HG03575 (cell line): ENCODE measurements at regions not wholly inside any gene's neighbourhood (a gene's known extent, or its start where the extent isn't known, plus 50 kb on each side); places are given as distances from the start of the nearest gene placed in this dataset.
A peak's percentile ranks its signal among the peaks of the same experiment; 100 is the strongest.

Experiments
- ATAC-seq: cut with Tn5 transposase; IDR thresholded peaks from one replicate; pipeline ENCODE4 v1.9.1; 2021; ENCODE audit not compliant: unreplicated experiment, insufficient number of reproducible peaks, low FRiP score; ENCODE audit errors: extremely low read depth

DNA sequence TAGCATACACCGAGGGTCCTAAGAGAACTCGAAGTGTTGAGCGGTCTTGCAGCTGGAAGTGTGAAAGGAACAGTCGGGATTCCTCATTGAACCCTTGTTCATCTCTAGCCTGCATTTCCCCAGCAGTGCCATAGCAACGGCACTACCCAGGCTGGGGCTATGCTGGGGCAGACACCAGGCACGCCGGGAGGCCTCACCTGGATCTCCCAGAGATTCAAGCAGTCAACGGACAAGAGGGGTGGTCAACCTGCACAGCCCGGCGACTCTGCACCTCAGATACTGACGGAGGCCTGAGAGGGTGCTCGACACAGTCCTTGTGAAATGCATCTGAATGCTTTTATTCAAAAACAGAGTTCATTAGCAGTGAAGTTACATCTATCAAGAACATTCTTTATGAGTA, 604.2 kb downstream of the GALR1 start:
- ATAC-seq: no peak

DNA sequence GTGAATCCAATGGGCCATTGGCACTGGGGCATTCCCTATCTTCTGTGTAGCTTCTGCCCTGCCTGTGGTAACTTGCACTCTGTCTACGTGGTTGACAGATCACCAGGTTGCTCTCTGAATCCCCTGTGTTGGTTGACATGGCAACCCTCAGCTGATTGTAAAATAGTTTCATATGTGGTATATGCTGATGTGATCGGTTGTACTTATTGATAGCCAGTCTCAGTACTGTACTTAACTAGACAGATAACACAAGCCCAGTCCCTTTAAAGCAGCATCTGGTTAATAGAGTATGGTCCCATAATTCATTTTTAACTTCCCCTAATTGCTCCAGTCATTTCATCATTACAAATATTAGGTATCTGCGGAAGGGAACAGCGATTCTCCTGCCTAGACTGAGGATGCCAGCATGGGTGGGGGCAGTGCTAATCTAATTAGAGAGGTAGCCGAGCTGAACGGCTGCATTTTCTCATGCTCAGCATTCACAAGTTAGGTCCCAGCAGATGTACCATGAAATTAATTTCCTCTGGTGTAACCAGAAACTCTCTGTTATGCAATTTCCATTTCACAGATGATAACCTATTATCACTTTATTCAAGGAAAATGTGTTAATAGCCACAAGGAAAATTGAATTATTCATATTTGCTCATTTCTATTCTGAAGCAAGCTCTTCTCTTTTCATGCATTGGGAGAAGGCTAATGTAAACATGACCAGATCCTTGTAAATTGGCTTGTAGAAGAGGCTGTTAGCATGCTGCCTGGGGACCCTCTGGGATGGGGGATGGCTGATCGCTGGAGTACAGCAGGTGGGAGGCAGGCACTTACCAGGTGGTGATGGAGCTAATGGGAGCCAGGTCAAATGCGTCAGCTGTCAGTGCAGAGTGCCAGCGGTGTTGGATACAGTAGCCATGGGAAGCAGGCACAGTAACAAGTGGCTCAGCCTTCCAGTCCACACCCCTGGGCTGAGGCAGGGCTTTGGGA, 608.3 kb downstream of the GALR1 start:
- ATAC-seq: no peak

DNA sequence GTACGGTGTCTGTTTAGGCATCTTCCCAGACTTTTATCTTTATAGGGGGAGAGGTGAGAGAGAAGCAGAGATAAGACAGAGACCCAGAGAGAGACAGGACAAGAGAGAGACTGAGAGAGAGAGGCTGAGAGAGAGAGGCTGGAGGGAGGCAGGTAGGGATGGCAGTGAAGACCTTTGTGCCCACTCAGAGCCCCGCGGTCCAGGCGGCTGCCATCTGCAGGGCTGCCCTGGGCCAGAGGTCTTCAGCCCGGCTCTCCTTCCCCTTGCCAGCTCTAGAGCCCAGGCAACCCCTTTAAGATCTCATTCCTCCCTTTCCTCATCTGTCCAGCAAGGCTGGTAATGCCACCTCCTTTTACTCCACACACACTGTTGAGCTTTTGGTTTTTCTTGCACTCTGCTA, 610.0 kb downstream of the GALR1 start:
- ATAC-seq: no peak

DNA sequence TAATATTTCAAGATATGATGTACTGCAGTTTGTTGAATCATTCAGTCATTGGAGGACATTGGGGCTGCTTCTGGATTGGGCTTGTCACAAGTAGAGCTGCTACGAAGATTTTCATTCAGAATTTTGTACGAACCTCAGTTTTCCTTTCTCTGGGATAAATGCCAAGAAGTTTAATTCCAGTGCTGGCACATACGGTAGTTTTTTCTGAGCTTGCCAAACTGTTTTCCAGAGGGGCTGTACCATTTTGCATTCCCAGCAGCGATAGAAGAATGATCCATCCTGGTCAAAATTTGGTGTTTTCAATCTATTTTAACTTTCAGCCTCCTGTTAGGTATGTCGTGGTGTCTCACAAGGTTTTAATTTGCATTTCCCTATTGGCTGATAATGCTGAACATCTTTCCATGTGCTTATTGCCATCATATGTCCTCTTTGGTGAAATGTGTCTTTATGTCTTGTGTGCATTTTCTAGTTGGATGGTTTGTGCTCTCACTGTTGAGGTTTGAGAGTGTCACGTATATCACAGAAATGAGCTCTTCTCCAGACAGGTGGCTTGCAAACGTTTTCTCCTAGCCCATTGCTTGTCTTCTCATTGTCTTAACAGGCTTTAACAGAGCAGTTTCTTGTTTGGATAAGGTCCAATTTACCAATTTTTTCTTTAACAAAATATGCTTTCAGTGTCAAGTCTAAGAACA, 612.6 kb downstream of the GALR1 start:
- ATAC-seq: no peak

DNA sequence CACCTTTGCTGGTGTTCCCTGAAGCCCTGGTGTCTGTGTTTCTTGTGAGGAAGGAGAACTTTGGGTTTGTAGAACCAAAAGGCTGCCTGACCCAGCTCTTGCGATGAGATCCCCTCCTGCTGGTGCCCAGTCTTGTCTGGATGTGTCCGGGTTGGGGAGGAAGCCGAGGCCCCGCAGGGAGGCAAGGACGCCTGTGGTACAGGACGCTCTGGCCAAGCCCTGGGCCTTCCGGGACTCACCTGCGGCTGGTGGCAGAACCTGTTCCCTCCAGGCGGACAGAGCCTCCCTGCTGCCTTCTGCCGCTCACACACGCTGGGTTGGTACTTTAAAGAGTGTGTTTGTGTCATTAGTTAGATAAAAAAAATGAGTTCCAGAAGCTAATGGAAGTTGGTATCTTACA, 616.2 kb downstream of the GALR1 start:
- no peak for ATAC-seq

DNA sequence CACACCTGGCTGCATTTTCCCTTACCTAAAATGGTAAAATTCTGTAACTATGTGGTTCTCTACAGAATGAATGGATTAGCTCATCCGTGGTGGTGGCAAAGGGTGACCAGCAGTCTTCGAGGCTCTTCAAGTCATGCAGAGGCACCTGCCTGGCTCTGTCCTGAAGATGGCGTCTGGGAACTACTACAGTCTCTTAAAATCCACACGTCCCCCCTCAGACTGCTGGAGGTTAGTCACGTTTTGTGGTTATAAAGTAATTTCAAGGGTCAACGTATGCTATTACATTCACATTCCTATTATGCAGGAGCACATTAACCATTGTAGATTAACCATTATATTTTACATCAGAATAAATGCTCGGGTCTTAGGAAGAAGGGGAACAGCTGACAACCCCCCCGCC, 616.7 kb downstream of the GALR1 start:
- ATAC-seq: no peak

DNA sequence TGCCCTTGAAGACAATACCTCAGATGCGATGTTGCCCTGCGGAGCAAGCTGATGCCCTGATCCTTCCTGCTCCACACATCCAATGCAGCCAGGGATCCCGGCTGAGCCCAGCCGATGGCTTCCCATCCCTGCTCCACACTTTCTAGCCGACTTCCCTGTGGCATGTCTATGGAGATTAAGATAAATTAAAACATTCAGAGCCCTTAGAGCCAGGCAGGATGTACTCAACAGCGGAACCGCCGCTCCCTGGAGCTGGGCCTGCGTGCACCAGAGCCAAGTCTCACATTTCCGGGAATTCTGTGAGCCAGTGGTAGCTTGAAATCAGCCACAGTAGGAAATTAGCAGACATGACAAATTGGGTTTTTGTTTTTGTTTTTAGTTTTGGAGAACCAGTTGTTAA, 620.6 kb downstream of the GALR1 start:
- no peak for ATAC-seq

DNA sequence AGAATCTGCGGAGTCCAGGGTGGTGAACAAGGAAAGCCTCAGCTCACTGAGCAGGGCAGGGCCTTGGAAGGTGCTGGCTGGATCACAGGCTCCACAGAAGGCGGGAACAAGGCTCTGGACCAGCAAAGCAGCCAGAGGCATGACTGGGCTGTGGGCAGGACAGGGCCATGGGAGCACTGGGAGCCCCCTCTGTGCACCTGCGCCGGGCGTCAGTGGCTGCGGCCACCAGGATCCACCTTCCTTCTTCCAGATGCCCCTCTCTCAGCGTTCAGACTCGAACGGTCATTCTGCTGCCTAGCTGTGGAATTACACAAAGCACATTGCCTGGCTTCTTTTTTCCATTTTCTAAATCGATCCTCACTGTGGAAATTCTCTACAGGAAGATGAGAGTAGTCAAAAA, 621.2 kb downstream of the GALR1 start:
- no peak for ATAC-seq

DNA sequence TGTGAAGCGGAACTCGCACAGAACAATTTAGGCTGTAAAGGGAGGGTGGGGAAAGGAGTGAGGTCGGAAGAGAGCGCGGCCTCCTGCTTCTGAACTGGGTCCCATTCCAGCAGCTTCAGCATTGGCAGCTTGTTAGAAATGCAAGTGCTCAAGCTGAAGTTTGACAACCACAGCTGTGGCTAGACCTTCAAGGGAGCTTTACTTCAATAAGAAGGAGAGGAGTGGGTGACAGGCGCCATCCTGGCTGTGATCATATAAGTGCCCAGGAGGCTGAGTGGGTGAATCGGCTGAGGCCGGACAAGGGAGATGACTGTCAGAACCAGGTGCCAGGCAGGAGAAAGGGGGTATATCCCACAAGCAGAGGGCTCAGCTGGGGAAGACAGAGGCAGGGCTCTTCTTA, 622.5 kb downstream of the GALR1 start:
- ATAC-seq: no peak

DNA sequence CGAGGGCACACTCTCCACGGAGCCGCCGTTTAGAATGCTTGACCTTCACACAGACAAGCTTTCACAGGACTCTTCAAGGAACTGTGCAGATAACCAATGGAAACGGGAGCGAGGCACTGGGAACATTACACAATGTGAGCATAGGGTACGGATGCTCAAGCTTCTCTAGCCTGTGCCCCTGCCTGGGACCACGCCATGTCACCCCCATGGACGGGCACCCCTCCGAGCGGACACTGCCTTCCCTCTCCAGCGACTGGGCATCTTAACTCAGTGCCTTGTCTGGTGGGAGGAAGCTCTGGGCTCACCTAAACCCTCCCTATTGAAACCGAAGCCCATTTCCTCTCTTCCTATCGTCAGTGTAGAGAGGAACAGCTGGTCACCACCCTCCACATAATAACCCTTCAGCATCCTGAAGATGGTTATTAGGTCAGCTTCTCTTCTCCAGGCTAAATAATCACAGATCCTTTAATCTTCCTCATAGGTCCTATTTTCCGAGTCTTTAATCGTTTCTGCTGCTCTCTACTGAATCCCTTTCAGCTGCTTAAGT, 626.7 kb downstream of the GALR1 start:
- ATAC-seq: no peak

DNA sequence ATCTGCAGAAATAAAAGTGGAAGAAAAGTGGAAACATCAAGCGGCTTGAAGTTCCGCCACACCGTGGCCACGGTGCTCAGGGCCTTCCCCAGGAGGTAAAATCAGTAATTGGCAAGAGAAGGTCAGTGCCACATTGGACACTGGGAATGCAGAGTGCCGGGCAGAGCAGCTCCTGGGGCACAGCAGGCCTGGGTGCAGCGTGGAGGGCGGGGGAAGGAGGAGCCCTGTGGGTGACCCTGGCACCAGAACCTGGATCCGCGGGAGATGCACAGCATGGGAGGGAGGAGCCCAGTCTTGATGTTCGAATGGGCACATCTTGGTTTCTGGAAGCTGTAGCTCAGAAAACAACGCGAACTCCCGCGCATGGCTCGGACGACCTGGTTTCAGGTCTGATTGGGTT, 630.2 kb downstream of the GALR1 start:
- ATAC-seq: no peak

DNA sequence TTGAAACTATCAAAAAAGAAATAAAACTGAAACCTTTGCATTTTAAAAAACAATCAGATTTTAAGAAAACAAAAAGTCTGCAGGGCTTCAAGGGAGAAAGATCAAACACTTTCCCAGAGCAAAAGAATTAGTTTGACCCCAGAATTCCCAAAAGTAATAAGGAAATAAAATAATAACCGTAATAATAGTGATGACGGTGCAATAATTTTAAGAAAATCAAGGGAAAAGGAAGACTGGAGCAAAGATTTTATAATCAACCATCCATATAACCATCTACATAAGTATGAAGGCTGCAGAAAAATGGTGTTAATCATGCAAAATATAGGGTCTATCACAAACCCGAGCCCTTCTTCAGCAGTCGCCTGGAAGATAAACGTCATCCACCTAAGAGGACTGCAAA, 634.8 kb downstream of the GALR1 start:
- ATAC-seq: no peak

DNA sequence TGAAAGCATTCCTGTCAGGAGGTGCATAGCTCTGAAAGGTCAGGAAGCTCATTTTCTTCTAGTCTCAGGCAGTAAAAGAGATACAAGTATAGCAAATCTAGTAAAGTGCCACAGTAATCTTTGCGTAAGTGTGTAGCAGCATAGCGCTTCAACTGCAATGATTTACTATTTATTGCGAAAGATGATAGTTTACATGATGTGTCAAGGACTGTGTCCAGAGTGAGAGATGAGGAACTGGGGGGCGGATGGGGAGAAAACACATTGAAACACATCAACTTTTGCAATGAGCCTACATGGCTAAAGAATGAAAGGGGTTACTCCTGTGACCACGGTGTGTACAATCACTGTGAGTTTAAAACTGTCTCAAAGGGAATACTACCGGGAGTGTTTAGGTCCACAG, 644.4 kb downstream of the GALR1 start:
- no peak for ATAC-seq

DNA sequence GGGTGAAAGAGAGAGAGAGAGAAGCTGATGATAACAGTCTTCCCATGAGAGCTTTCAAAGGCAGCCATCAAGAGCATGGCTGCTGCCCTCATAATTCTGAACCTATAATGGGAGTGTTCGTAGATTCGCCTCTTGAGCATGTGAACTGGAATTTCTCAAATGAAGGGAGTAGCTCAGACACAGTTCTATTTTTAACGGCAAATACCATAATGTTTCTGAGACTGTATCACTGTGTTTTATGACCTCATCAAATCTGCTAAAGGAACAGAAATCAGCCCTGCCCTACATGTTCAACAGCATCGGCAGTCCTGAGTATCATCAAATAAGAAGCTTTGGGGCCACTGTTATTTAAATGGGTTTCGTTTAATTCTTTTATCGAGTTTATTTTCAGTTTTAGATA, 645.6 kb downstream of the GALR1 start:
- no peak for ATAC-seq

DNA sequence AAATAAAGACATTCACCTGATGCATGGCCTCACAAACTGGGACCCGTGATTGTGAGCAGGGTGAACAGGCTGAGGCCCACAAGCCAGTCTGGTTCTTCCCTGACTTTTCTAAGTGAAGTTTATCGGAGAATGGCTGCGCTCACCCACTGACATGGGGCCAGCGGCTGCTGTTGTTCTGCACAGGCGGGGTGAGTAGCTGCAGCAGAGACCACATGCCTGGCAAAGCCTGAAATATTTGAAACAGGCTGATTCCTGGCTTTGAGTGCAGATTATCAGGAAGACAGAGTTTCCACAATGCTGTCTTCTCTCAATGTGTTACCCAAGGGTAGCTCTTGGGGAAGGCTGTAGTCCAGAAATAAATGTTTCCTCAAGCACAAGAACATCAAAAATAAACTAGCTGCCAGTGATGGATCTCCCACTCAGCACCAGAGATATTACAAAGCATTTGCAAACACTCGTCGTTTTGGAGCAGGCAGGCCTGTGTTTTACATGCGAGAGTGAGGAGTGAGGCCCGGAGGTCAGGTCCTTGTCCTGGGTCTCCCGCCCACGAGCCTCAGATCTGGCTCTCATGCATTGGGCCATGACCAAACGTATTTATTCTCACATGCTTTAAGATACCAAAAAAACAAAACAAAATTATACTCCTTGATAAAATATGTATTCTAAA, 647.1 kb downstream of the GALR1 start:
- ATAC-seq: no peak

DNA sequence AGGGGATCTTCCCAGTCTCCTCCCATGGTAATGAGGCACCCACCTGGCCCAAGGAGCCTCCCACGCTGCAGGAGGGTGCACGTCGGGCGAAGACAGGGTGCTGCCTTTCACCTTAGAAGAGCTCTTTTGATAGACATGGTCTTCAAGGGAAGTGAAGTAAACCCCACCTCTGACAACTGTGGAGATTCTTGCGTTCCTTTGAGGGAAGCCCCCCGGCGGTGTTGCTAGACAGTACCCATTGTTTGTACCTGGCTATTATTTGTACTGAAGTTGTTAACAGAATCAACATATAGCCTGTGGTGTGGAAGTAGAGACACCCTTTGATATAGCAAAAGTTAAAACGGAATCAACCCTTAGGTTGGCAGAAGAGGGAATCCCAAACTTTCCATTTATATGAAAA, 648.0 kb downstream of the GALR1 start:
- no peak for ATAC-seq

DNA sequence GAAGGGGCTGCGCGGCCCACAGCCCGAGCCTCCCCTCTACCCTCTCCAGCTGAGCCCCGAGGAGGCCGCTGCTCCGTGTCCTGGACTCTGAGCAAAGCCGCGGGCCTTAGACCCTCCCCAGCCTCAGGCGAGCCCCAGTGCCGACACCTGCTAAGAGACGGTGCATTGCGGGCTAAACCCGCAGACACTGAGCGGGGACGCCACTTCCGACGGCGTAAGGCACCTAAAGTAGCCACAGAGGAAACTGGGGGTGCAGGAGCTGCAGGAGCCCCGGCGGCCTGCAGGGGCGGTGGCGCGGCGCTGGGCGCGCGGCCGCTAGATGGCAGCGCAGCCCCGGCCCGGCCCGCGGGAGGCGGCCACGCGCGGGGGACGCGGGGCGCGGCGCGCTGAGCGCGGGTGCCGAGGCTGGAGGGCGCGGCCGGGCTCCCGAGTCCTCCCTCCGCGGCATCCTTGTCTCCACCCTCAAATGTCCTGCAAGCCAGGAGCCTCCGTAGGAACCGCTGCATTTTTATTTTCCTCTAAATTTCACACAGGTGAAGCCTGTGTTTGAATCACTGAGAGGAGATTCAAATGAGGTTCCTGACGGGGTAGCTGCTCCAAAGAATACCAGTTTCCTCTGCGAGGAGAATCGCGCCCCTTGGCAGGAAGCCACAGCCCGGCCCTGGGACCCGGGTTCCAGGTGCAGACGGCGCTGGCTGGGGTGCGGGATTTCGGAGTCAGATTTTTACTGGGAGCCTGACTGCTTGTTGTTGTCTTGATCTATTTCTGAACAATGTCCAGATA, 650.5 kb downstream of the GALR1 start:
- ATAC-seq: peak; percentile 66

DNA sequence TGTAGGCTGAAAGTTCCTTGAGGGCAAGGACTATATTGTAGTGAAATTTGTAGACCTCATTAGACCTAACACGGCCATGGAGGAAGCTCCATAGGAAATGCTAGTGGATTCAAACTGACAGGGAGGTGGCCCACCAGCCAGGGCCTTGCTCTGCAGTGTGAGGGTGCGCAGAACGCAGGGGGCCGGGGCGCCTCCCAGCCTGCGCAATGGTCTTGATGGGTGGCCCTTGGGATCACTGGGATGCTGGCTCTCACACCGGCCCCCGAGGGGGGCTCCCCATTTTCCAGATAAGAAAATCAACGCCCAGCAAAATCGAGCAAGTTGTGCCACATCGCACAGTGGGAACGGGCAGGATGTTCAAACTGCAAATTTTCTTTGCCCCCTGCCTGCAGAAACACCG, 655.4 kb downstream of the GALR1 start:
- no peak for ATAC-seq
